HEK293 (cell line): ENCODE measurements at regions not wholly inside any gene's neighbourhood (a gene's known extent, or its start where the extent isn't known, plus 50 kb on each side); places are given as distances from the start of the nearest gene placed in this dataset.

ENCODE experiments used
- CTCF ChIP-seq: fragments of 450-650 bp; formaldehyde crosslinking; IDR thresholded peaks from 2 replicates; pipeline ENCODE4 v1.5.1; 2016; ENCODE audit warnings: missing biosample characterization, missing genetic modification characterization
- REST ChIP-seq: fragments of 450-650 bp; formaldehyde crosslinking; IDR thresholded peaks from 2 replicates; pipeline ENCODE4 v1.5.1; 2016; ENCODE audit warnings: missing biosample characterization, missing genetic modification characterization
- ZBTB17 ChIP-seq: fragments of 450-650 bp; formaldehyde crosslinking; IDR thresholded peaks from 2 replicates; pipeline ENCODE4 v1.5.1; 2016; ENCODE audit warnings: missing biosample characterization, missing genetic modification characterization
- ZNF184 ChIP-seq: fragments of 450-650 bp; IDR thresholded peaks from 2 replicates; pipeline ENCODE4 v1.5.1; 2018; ENCODE audit warnings: missing biosample characterization, mild to moderate bottlenecking, missing genetic modification characterization

GRCh38 chr10:36170943-36171501 is 528.9 kb upstream of the FZD8 start:
- TF ChIP-seq CTCF (tag by site-specific recombination) (no peak), ZBTB17 (tag by site-specific recombination) (no peak), REST (tag by site-specific recombination) (no peak), ZNF184 (tag by site-specific recombination) (no peak)
